OCI-LY1 (cell line): ENCODE measurements at regions not wholly inside any gene's neighbourhood (a gene's known extent, or its start where the extent isn't known, plus 50 kb on each side); places are given as distances from the start of the nearest gene placed in this dataset.

ENCODE experiments used
- H2AFZ ChIP-seq: fragments of 200-600 bp; sonication (generic), shearing (Covaris generic); 2 replicates; pipeline ENCODE4 v1.6.0; 2014; ENCODE audit warnings: antibody characterized with exemption, mild to moderate bottlenecking, low read length
- H3F3A ChIP-seq: fragments of 200-600 bp; sonication (generic), shearing (Covaris generic); 2 replicates; pipeline ENCODE4 v1.6.0; 2014; ENCODE audit warnings: mild to moderate bottlenecking, antibody characterized with exemption, low read length, moderate library complexity; ENCODE audit not compliant: insufficient read depth
- H3K27ac ChIP-seq: fragments of 200-600 bp; sonication (generic); 2 replicates; pipeline ENCODE4 v1.5.1; 2014; ENCODE audit warnings: low read length, mixed run types, mild to moderate bottlenecking, low read depth; ENCODE audit not compliant: poor library complexity, severe bottlenecking
- H3K27me3 ChIP-seq: fragments of 200-600 bp; sonication (generic); 2 replicates; pipeline ENCODE4 v1.6.0; 2014; ENCODE audit warnings: antibody characterized with exemption, mild to moderate bottlenecking, low read length, moderate library complexity; ENCODE audit not compliant: insufficient read depth
- H3K36me3 ChIP-seq: fragments of 200-600 bp; sonication (generic); 2 replicates; pipeline ENCODE4 v1.6.1; 2014; ENCODE audit warnings: mild to moderate bottlenecking, antibody characterized with exemption, low read length, moderate library complexity, mixed read lengths; ENCODE audit not compliant: insufficient read depth
- H3K4me1 ChIP-seq: fragments of 200-600 bp; sonication (generic); 2 replicates; pipeline ENCODE4 v1.5.1; 2014; ENCODE audit warnings: mild to moderate bottlenecking, low read length, moderate library complexity; ENCODE audit not compliant: insufficient read depth, severe bottlenecking
- H3K4me2 ChIP-seq: fragments of 200-600 bp; sonication (generic), shearing (Covaris generic); 2 replicates; pipeline ENCODE4 v1.6.1; 2014; ENCODE audit warnings: low read length
- H3K4me3 ChIP-seq: fragments of 200-600 bp; sonication (generic); 2 replicates; pipeline ENCODE4 v1.5.1; 2014; ENCODE audit warnings: low read length, low read depth, mild to moderate bottlenecking, mixed read lengths; ENCODE audit not compliant: poor library complexity, severe bottlenecking
- H3K79me2 ChIP-seq: fragments of 200-600 bp; shearing (Covaris generic); 2 replicates; pipeline ENCODE4 v1.6.1; 2016; ENCODE audit warnings: mixed run types, low read length, mixed read lengths; ENCODE audit not compliant: insufficient read depth
- H3K9ac ChIP-seq: fragments of 200-600 bp; sonication (generic), shearing (Covaris generic); 2 replicates; pipeline ENCODE4 v1.6.1; 2014; ENCODE audit warnings: mild to moderate bottlenecking, low read length, mixed read lengths
- H3K9me2 ChIP-seq: fragments of 200-600 bp; sonication (generic), shearing (Covaris generic); 2 replicates; pipeline ENCODE4 v1.6.1; 2014; ENCODE audit warnings: low read depth, mild to moderate bottlenecking, low read length, mixed read lengths
- H3K9me3 ChIP-seq: fragments of 200-600 bp; shearing (Covaris generic); 2 replicates; pipeline ENCODE4 v1.6.1; 2014; ENCODE audit warnings: low read length, mixed read lengths
- H4K20me1 ChIP-seq: fragments of 200-600 bp; sonication (generic), shearing (Covaris generic); 2 replicates; pipeline ENCODE4 v1.6.0; 2016; ENCODE audit warnings: mild to moderate bottlenecking, low read length; ENCODE audit not compliant: insufficient read depth
- CTCF ChIP-seq: fragments of 200-600 bp; sonication (generic), shearing (Covaris generic); IDR thresholded peaks from 2 replicates; pipeline ENCODE4 v1.5.1; 2017; ENCODE audit warnings: mild to moderate bottlenecking, antibody characterized with exemption, low read length, moderate library complexity, mixed read lengths
- EZH2 ChIP-seq: fragments of 200-600 bp; sonication (generic), shearing (Covaris generic); IDR thresholded peaks from 2 replicates; pipeline ENCODE4 v1.8.0; 2017; ENCODE audit warnings: borderline replicate concordance, mixed run types, mild to moderate bottlenecking, antibody characterized with exemption, low read length, moderate library complexity, mixed read lengths

- Histone ChIP-seq H3K9me3 (no peaks in the 10 kb centered on the region), H3F3A (no peaks in the 10 kb centered on the region), H3K79me2 (no peaks in the 10 kb centered on the region), H2AFZ (no peak overlapping the region), H3K4me3 (no peak overlapping the region), H3K27me3 (no peaks in the 10 kb centered on the region), H3K9ac (no peak overlapping the region), H3K4me1 (no peaks in the 10 kb centered on the region), H3K4me2 (no peak overlapping the region), H3K27ac (no peak overlapping the region), H3K36me3 (no peaks in the 10 kb centered on the region), H3K9me2 (no peaks in the 10 kb centered on the region; the same call in 1 of the 2 replicates), H4K20me1 (no peaks in the 10 kb centered on the region)
- TF ChIP-seq EZH2 (no peak), CTCF (no peak)
Measured at GRCh38 chr13:76620036-76620435, 266.2 kb downstream of the KCTD12 start.

GRCh38 chr13:76619631-76620030, 266.6 kb downstream of the KCTD12 start:
- Histone ChIP-seq H3K79me2 (no peaks in the 10 kb centered on the region), H3K4me2 (no peak overlapping the region), H3K9ac (no peak overlapping the region), H3K27ac (no peak overlapping the region), H3F3A (no peaks in the 10 kb centered on the region), H3K4me3 (no peak overlapping the region), H3K36me3 (no peaks in the 10 kb centered on the region), H3K9me2 (no peaks in the 10 kb centered on the region; the same call in 1 of the 2 replicates), H2AFZ (no peak overlapping the region), H3K27me3 (no peaks in the 10 kb centered on the region), H3K4me1 (no peaks in the 10 kb centered on the region), H3K9me3 (no peaks in the 10 kb centered on the region), H4K20me1 (no peaks in the 10 kb centered on the region)
- TF ChIP-seq EZH2 (no peak), CTCF (no peak)

- H3K9me2 ChIP-seq = no peaks in the 10 kb centered on the region
- no peaks in the 10 kb centered on the region for H3K4me1 ChIP-seq
- H3F3A ChIP-seq = no peaks in the 10 kb centered on the region
- H3K27ac ChIP-seq = no peak overlapping the region
- H3K9ac ChIP-seq = no peak overlapping the region
- TF ChIP-seq CTCF (no peak), EZH2 (no peak)
- no peaks in the 10 kb centered on the region for H3K9me3 ChIP-seq
- no peak overlapping the region for H3K4me2 ChIP-seq
- H3K79me2 ChIP-seq = no peaks in the 10 kb centered on the region
- no peak overlapping the region for H2AFZ ChIP-seq
- H3K4me3 ChIP-seq = no peak overlapping the region
- H4K20me1 ChIP-seq = no peaks in the 10 kb centered on the region
- H3K27me3 ChIP-seq = no peaks in the 10 kb centered on the region
- no peaks in the 10 kb centered on the region for H3K36me3 ChIP-seq
Measured at GRCh38 chr13:76610819-76611415, 275.3 kb downstream of the KCTD12 start.
